ENCODE measurements at regions not wholly inside any gene's neighbourhood (a gene's known extent, or its start where the extent isn't known, plus 50 kb on each side); places are given as distances from the start of the nearest gene placed in this dataset.

DNA sequence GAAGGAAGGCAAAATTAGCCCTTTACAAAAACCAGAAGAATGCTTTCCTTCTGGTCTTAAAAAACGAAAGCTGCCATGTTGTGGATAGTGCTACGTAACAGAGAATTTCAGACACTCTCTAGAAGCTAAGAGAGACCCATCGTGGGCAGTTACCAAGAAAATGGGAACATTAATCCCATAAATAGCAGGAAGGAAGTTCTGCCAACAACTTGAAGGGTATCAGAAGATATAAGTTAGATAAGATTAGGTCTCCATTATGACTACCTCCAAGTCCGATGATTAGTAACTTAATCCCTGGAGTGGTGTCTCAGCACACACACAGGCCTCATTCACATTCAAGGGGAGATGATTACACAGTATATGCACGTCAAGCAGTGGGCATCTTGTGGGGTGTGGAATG lies 115.7 kb upstream of the TRPC4 start:
- Histone ChIP-seq H3K36me3 (replicated peaks in 1 of 2; ENCODE audit: control extremely low read depth in 1 of 2, control insufficient read depth in 1 of 2, extremely low read depth in 1 of 2, insufficient read depth in 2 of 2, low read length in 1 of 2) (no peaks in the 10 kb centered on the region), H4K20me1 (ENCODE audit: control insufficient read depth, insufficient read depth, low read length, poor library complexity, severe bottlenecking) (no peaks in the 10 kb centered on the region), H3K27ac (ENCODE audit: low read length in 2 of 2) (no peak overlapping the region), H3K4me2 (replicated peaks; ENCODE audit: low read depth, low read length, poor library complexity, severe bottlenecking) (no peak overlapping the region), H3K9ac (ENCODE audit: low read length) (no peak overlapping the region), H2AFZ (ENCODE audit: insufficient read depth, low read depth, low read length, poor library complexity, severe bottlenecking) (no peak overlapping the region), H3K4me1 (ENCODE audit: control insufficient read depth in 2 of 2, insufficient read depth in 2 of 2, low read length in 2 of 2) (no peaks in the 10 kb centered on the region), H3K4me3 (ENCODE audit: control extremely low read depth in 1 of 5, extremely low read depth in 1 of 5, insufficient read depth in 1 of 5, low read depth in 2 of 5, low read length in 4 of 5) (no peak overlapping the region), H3K9me3 (ENCODE audit: control extremely low read depth in 1 of 3, control insufficient read depth in 2 of 3, insufficient read depth in 1 of 3, low read length in 2 of 3) (no peaks in the 10 kb centered on the region), H3K79me2 (ENCODE audit: control insufficient read depth, insufficient read depth, low read length) (no peaks in the 10 kb centered on the region), H3K27me3 (replicated peaks in 1 of 4; ENCODE audit: control extremely low read depth in 1 of 4, control insufficient read depth in 3 of 4, insufficient read depth in 4 of 4, low read length in 3 of 4) (no peaks in the 10 kb centered on the region)
- CTCF ChIA-PET: no interaction called here
- ATAC-seq (ENCODE audit: low read depth) (no peak), DNase-seq (no peak)
- TF ChIP-seq EZH2 (IDR thresholded peaks at IDR 0.05; ENCODE audit: borderline replicate concordance, insufficient read depth, low read depth, low read length, poor library complexity, severe bottlenecking): no peak
- Mint-ChIP-seq H3K4me3 (no peak overlapping the region), H3K4me1 (no peaks in the 10 kb centered on the region), H3K9me3 (ENCODE audit: insufficient read depth) (no peaks in the 10 kb centered on the region), H3K27ac (no peak overlapping the region), H3K27me3 (no peaks in the 10 kb centered on the region)
- POLR2A ChIA-PET: no interaction called here
- intact Hi-C loops (cut with micrococcal nuclease): no loop called here
- WGBS (ENCODE audit: insufficient coverage): no CpG with 5 or more reads among the region's 5 CpGs

DNA sequence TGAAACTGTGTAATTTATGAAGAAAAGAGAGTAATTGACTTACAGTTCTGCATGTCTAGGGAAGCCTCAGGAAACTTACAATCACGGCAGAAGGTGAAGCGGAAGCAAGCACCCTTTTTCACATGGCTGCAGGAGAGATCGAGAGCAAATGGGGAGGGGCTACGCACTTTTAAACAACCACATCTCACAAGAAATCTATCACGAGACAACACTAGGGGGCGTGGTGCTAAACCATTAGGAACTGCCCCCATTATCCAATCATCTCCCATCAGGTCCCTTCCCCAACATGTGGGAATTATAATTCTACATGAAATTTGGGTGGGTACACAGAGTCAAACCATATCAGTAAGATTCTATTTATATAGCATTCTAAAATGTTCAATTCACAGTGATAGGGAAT lies 114.8 kb upstream of the TRPC4 start:
- no peak overlapping the region for H2AFZ ChIP-seq (ENCODE audit: insufficient read depth, low read depth, low read length, poor library complexity, severe bottlenecking)
- 80% methylated on average over 1 of the region's 6 CpGs for WGBS (ENCODE audit: insufficient coverage)
- TF ChIP-seq, protein P1, sequence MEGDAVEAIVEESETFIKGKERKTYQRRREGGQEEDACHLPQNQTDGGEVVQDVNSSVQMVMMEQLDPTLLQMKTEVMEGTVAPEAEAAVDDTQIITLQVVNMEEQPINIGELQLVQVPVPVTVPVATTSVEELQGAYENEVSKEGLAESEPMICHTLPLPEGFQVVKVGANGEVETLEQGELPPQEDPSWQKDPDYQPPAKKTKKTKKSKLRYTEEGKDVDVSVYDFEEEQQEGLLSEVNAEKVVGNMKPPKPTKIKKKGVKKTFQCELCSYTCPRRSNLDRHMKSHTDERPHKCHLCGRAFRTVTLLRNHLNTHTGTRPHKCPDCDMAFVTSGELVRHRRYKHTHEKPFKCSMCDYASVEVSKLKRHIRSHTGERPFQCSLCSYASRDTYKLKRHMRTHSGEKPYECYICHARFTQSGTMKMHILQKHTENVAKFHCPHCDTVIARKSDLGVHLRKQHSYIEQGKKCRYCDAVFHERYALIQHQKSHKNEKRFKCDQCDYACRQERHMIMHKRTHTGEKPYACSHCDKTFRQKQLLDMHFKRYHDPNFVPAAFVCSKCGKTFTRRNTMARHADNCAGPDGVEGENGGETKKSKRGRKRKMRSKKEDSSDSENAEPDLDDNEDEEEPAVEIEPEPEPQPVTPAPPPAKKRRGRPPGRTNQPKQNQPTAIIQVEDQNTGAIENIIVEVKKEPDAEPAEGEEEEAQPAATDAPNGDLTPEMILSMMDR (IDR thresholded peaks at IDR 0.05): no peak
- no peak for TF ChIP-seq EZH2 (IDR thresholded peaks at IDR 0.05; ENCODE audit: borderline replicate concordance, insufficient read depth, low read depth, low read length, poor library complexity, severe bottlenecking)

More for the DNA sequence above, 114.8 kb upstream of the TRPC4 start:
- ChIA-PET POLR2A (no interaction called here), CTCF (no interaction called here)
- no peaks in the 10 kb centered on the region for H3K27me3 ChIP-seq (replicated peaks in 1 of 4; ENCODE audit: control extremely low read depth in 1 of 4, control insufficient read depth in 3 of 4, insufficient read depth in 4 of 4, low read length in 3 of 4)
- no peak overlapping the region for H3K27ac ChIP-seq (ENCODE audit: low read length in 2 of 2)
- H3K4me3 Mint-ChIP-seq: no peak overlapping the region
- H3K27me3 Mint-ChIP-seq: no peaks in the 10 kb centered on the region
- no peaks in the 10 kb centered on the region for H3K36me3 ChIP-seq (replicated peaks in 1 of 2; ENCODE audit: control extremely low read depth in 1 of 2, control insufficient read depth in 1 of 2, extremely low read depth in 1 of 2, insufficient read depth in 2 of 2, low read length in 1 of 2)
- H3K79me2 ChIP-seq (ENCODE audit: control insufficient read depth, insufficient read depth, low read length): no peaks in the 10 kb centered on the region
- H3K4me1 Mint-ChIP-seq: no peaks in the 10 kb centered on the region
- intact Hi-C loops (cut with micrococcal nuclease): no loop called here
- no peaks in the 10 kb centered on the region for H3K9me3 ChIP-seq (ENCODE audit: control extremely low read depth in 1 of 3, control insufficient read depth in 2 of 3, insufficient read depth in 1 of 3, low read length in 2 of 3)
- no peaks in the 10 kb centered on the region for H3K9me3 Mint-ChIP-seq (ENCODE audit: insufficient read depth)
- H3K9ac ChIP-seq (ENCODE audit: low read length): no peak overlapping the region
- DNase-seq (no peak), ATAC-seq (ENCODE audit: low read depth) (no peak)
- no peak overlapping the region for H3K4me3 ChIP-seq (ENCODE audit: control extremely low read depth in 1 of 5, extremely low read depth in 1 of 5, insufficient read depth in 1 of 5, low read depth in 2 of 5, low read length in 4 of 5)
- no peaks in the 10 kb centered on the region for H3K4me1 ChIP-seq (ENCODE audit: control insufficient read depth in 2 of 2, insufficient read depth in 2 of 2, low read length in 2 of 2)
- no peak overlapping the region for H3K4me2 ChIP-seq (replicated peaks; ENCODE audit: low read depth, low read length, poor library complexity, severe bottlenecking)
- H3K27ac Mint-ChIP-seq: no peak overlapping the region
- H4K20me1 ChIP-seq (ENCODE audit: control insufficient read depth, insufficient read depth, low read length, poor library complexity, severe bottlenecking): no peaks in the 10 kb centered on the region
